ENCODE measurements at regions not wholly inside any gene's neighbourhood (a gene's known extent, or its start where the extent isn't known, plus 50 kb on each side); places are given as distances from the start of the nearest gene placed in this dataset.
"Not testable (repeated sequence)": the region's sequence is repeated elsewhere in the genome, so short reads cannot be mapped to it uniquely, and the experiment has no call there.

DNA sequence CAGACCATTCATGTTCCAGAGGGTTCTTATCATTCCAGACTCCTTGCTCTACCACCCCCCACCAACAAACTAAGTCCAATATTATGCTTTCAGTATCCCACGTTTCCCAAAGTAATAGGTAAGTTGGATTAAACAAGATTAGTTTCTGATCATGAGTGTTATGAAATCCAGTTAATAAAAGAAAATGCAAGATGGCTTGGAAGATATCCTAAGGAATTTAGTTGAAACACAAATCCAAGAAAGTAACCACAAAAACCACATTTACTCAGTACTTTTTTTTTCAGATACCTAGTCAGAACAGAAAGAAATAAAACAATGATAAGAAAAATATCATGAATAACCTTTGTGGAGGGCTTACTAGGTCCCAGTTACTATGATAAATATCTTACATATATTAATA, 119.4 kb upstream of the MIR17HG start:
- Mint-ChIP-seq H3K9me3 (no peaks in the 10 kb centered on the region), H3K36me3 (no peaks in the 10 kb centered on the region)

DNA sequence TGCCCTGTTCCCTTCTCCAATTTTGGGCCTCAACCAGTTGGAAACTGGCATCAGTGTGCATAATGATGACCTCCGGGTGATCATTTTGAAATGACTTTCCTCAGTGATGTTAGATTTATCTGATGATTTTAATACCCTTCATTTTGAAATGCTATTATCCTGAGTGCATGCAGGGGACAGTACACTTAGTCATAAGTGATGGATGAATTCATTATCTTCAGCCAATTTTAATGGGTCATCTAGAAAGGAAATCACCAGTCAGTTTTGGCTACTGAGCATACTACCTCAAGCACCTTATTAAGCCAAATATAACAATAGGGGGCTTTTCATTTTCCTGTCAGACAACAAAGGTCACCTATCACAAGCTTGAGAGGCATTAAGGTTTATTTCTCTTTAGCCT, 118.5 kb upstream of the MIR17HG start:
- H3K36me3 Mint-ChIP-seq: no peaks in the 10 kb centered on the region
- no peaks in the 10 kb centered on the region for H3K27me3 Mint-ChIP-seq
- no peak overlapping the region for H3K27ac Mint-ChIP-seq
- H3K4me3 Mint-ChIP-seq: no peak overlapping the region
- no peaks in the 10 kb centered on the region for H3K4me1 Mint-ChIP-seq
- no peaks in the 10 kb centered on the region for H3K9me3 Mint-ChIP-seq

More for the DNA sequence above, 119.4 kb upstream of the MIR17HG start:
- Mint-ChIP-seq H3K4me3 (no peak overlapping the region), H3K27ac (no peak overlapping the region), H3K4me1 (no peaks in the 10 kb centered on the region), H3K27me3 (no peaks in the 10 kb centered on the region)

DNA sequence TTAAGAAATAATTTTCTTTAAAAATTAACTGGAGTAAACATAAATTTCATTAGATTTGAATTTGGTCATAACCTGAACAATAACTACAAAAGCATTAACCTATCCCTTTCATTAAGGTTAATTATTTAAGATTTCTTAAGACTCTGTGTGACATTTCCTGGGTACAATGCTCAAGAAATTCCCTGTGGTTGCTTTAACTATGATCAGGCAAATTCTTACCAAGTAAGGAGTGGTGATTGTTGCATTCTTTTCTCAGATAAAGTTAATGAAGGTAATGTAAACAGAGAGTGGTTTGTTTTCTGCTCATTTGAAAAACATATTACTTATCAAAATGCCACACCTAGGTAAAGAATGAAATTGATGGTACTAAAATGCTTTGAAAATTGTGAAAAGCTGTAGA, 114.8 kb upstream of the MIR17HG start:
- Mint-ChIP-seq H3K4me3 (no peak overlapping the region), H3K27me3 (no peaks in the 10 kb centered on the region), H3K4me1 (no peaks in the 10 kb centered on the region), H3K9me3 (no peaks in the 10 kb centered on the region), H3K27ac (no peak overlapping the region), H3K36me3 (no peaks in the 10 kb centered on the region)

DNA sequence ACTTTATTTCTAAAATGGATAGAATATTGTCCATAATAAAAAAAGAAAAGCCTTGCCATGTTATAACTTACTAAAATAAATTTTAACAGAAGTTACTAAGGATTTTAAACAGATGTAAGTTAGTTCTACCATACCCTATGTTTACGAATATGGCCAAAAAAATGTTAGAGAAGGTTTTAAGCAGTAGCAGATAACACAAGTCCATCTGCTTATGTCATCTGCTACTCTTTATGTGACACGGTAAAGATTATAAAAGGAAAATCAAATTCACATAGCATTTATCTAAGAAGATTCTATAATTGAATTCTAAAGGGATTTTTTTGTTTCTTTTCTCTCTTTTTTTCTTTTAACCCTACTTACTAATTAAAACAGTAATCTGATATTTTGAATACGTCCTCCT, 114.2 kb upstream of the MIR17HG start:
- H3K4me1 Mint-ChIP-seq: no peaks in the 10 kb centered on the region
- no peak overlapping the region for H3K27ac Mint-ChIP-seq
- H3K4me3 Mint-ChIP-seq: no peak overlapping the region
- H3K27me3 Mint-ChIP-seq: no peaks in the 10 kb centered on the region
- no peaks in the 10 kb centered on the region for H3K9me3 Mint-ChIP-seq
- H3K36me3 Mint-ChIP-seq: no peaks in the 10 kb centered on the region

DNA sequence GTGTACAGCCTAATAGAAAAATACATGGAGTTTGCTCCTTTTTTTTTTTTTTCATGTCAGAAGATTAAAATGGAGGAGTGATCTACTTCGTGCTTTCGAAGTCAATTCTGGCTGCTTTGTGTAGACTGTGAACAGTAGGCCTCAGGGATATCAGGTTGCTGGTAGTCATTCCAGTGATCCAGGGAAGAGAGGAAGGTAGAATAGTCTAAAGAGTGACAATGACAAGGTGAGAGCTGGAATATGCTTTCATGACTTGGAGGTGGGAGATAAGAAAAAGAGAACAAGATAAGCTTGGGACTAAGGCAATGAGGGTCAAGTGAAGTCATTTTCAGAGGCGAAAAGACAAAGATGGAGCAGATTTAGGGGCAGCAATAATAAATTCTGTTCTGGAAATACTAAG, 111.3 kb upstream of the MIR17HG start:
- no peak overlapping the region for H3K4me3 Mint-ChIP-seq
- no peaks in the 10 kb centered on the region for H3K36me3 Mint-ChIP-seq
- peaks cover 0 to 3% (median 0%) of the 10 kb centered on the region in 3 donors for H3K9me3 Mint-ChIP-seq
- no peak overlapping the region for H3K27ac Mint-ChIP-seq
- H3K4me1 Mint-ChIP-seq: no peaks in the 10 kb centered on the region
- no peaks in the 10 kb centered on the region for H3K27me3 Mint-ChIP-seq

DNA sequence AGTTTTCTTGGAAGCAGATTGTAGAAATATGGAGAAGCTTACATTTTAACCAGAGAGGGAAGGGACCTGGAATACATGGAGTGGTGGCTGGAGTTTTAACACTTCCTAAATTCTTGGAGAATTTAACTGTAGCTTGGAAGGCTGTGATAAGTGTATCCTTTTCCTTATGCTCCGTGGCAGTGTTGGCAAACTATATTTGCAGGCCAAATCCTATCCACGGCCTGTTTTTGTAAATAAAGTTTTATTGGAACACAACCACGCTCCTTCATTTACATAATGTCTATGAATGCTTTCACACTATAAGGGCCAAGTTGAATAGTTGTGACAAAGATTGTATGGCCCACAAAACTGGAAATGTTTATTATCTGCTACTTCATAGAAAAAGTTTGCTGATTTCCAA, 110.6 kb upstream of the MIR17HG start:
- H3K4me3 Mint-ChIP-seq: no peak overlapping the region
- H3K36me3 Mint-ChIP-seq: no peaks in the 10 kb centered on the region
- H3K27ac Mint-ChIP-seq: no peak overlapping the region
- H3K9me3 Mint-ChIP-seq: peaks cover 0 to 3% (median 0%) of the 10 kb centered on the region in 3 donors
- H3K4me1 Mint-ChIP-seq: no peaks in the 10 kb centered on the region
- H3K27me3 Mint-ChIP-seq: no peaks in the 10 kb centered on the region

DNA sequence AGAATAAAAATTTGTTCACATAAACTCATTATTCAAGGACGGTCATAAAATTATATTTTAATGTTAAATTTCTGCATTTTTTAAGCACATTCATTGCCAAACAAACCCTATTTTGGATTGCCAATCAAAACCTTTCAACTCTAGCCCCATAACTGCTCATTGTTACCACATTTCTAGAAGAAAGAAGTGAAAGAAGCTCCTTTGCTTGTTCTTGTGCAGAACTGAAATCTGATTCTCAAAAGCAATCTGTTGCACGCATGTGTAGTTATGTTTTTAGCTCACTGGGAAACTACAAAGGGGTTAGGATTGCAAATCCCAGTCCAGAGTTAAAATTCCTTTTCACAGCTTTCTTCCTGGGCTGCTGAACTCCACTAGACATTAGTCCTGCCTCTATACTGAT, 109.5 kb upstream of the MIR17HG start:
- Mint-ChIP-seq H3K9me3 (peaks cover 0 to 3% (median 0%) of the 10 kb centered on the region in 3 donors), H3K27ac (no peak overlapping the region), H3K4me1 (no peaks in the 10 kb centered on the region), H3K36me3 (no peaks in the 10 kb centered on the region), H3K4me3 (no peak overlapping the region), H3K27me3 (no peaks in the 10 kb centered on the region)

DNA sequence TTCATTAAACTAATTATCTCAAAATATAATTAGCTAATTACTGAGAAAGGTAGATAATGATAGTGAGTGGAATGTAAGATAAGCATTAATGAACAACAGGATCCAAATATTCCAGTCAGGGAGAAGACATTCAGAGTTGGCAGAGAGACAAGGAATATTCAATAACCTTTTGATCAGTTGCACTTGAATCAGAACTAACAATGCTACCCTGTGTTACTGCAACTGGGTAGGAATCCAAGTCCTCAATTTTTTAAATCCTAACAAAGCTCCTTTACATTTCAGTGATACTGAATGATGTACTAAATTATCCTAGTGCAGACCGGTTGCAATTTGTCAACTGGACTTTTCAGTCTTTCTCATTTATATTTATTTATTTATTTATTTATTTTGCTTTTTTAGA, 107.1 kb upstream of the MIR17HG start:
- Mint-ChIP-seq H3K27me3 (no peaks in the 10 kb centered on the region), H3K4me1 (no peaks in the 10 kb centered on the region), H3K36me3 (no peaks in the 10 kb centered on the region), H3K4me3 (no peak overlapping the region), H3K9me3 (peaks cover 0 to 3% (median 0%) of the 10 kb centered on the region in 3 donors), H3K27ac (no peak overlapping the region)

DNA sequence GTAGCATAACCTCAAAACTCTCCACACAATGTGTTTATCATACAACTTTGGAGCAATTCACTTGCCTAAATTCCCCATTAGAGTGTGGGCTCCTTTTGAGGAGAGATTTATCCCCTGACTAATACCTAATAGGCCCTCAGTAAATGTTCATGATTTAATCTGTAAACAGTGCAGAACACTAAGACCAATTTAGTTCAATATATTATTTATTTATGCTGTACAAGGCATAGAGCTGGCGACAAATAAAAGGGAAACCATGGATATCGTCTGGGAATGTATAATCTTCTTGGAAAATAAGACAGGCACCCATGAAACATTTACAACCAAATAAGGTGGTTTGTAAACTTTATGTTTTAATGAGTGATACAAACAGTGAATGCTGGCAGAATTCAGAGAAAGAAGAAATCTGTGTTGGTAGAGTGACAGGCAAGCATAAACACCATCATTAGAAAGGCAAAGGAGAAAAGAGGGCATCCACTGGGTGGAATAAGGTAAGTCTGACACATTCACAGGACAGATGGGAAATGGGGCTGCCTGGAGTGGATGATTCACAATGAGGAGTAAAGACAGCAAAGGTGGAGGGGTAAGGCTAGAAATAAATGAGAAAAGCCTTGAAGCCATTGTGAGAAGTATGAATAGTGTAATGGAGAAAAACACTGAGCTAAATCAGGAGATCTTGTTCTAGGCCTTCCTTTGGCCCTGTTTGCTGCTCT, 106.1 kb upstream of the MIR17HG start:
- Mint-ChIP-seq H3K27me3 (no peaks in the 10 kb centered on the region), H3K27ac (no peak overlapping the region), H3K9me3 (peaks cover 0 to 3% (median 0%) of the 10 kb centered on the region in 3 donors), H3K4me3 (no peak overlapping the region), H3K4me1 (no peaks in the 10 kb centered on the region), H3K36me3 (no peaks in the 10 kb centered on the region)

DNA sequence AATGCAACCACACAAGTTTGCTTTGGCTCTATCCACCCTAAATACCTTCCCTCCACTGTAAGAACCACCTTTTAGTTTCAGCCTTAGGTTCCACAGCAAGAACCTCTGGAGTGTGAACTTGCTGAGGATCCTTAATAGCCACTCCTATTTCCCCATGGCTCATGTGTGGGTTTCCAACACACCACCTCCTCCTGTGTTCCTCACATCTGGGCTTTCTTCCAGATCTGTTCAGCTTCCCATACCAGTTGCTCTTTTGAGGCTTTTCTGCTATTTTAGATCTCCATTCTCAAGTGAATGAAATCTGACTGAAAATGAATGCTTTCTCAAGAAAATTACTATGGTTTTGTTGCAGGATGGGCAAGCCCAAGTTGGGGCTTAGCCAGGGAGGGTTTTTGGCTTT, 104.8 kb upstream of the MIR17HG start:
- no peaks in the 10 kb centered on the region for H3K27me3 Mint-ChIP-seq
- peaks cover 0 to 3% (median 0%) of the 10 kb centered on the region in 3 donors for H3K9me3 Mint-ChIP-seq
- no peaks in the 10 kb centered on the region for H3K4me1 Mint-ChIP-seq
- H3K27ac Mint-ChIP-seq: no peak overlapping the region
- H3K4me3 Mint-ChIP-seq: no peak overlapping the region
- H3K36me3 Mint-ChIP-seq: no peaks in the 10 kb centered on the region

DNA sequence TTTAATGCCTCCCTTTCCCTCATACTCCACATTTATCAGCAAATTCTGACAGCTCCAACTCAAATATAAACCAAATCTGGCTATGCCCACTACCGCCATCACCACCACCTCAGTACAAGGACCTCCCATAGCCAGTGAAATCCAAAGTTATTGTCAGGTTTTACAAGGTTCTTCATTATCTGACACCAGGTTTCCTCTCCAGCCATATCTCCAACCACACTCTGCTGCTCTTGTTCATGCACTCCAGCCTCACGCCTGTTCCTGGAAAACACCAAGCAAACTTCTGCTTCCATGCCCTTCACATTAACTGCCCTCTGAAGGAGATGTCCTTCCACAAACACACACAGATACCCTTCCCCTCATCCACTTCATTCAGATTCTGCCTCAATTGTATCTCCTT, 102.2 kb upstream of the MIR17HG start:
- H3K4me3 Mint-ChIP-seq: no peak overlapping the region
- no peaks in the 10 kb centered on the region for H3K36me3 Mint-ChIP-seq
- H3K4me1 Mint-ChIP-seq: no peaks in the 10 kb centered on the region
- H3K9me3 Mint-ChIP-seq: no peaks in the 10 kb centered on the region
- H3K27ac Mint-ChIP-seq: no peak overlapping the region
- H3K27me3 Mint-ChIP-seq: peaks cover 6% of the 10 kb centered on the region

DNA sequence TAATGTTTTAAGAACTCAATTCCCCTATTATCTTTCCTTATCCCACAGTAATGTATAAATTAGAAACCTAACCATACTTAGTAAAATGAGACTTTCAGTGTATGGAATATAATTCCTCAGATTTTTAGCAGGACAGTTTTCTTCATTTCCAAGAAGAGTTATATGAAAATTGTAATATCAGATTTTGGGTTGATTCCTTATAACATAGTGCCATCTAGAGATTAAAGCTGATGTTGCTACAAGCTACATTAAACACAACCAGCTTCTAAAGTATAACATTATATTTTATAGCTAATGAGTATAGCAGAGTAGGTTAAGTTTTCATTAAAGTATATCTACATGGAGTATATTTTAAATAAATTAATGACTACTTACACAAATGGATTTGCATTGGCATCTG, 99.7 kb upstream of the MIR17HG start:
- Mint-ChIP-seq H3K4me1 (no peaks in the 10 kb centered on the region), H3K4me3 (no peak overlapping the region), H3K9me3 (no peaks in the 10 kb centered on the region), H3K27me3 (peaks cover 7% of the 10 kb centered on the region), H3K27ac (no peak overlapping the region), H3K36me3 (no peaks in the 10 kb centered on the region)

DNA sequence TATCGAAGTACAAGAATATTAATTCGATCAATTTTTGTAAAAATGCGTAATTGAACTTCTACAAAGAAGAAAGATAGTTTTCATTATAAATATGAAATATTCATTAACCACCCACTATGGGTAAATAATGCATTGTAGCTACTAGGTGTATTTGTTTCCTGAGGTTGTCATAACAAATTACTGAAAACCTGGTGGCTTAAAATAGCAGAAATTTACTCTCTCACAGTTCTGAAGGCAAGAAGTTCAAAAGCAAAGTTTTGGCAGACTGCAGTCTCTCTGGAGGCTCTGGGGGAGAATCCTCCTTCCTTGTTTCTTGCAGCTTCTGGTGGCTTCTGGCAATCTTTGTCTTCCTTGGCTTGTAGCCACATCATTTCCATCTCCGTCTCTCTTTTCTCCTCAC, 99.2 kb upstream of the MIR17HG start:
- H3K36me3 Mint-ChIP-seq: no peaks in the 10 kb centered on the region

DNA sequence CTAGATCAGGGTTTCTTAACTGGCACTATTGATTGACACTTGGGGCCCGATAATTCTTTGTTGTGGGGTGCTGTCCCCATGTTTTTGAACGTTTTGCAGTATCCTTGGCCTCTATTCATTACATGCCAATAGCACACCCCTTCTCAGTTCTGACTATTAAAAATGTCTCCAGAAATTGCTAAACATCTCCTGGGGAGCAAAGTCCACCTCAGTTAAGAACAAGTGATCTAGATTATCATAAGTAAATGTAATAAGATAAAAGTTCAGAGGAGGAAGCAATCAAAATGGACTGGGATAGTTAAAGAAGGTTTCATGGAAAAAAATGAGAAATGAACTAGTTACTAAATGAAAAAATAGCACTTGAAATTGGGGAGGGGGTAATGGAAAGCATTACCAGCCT, 98.1 kb upstream of the MIR17HG start:
- Mint-ChIP-seq H3K27me3 (peaks cover 7% of the 10 kb centered on the region), H3K9me3 (peaks cover 2 to 4% (median 2%) of the 10 kb centered on the region in 3 donors), H3K4me1 (no peaks in the 10 kb centered on the region), H3K4me3 (no peak overlapping the region), H3K27ac (no peak overlapping the region), H3K36me3 (peaks cover 2% of the 10 kb centered on the region)

More for the DNA sequence above, 99.2 kb upstream of the MIR17HG start:
- H3K4me3 Mint-ChIP-seq: no peak overlapping the region
- H3K9me3 Mint-ChIP-seq: no peaks in the 10 kb centered on the region
- H3K27me3 Mint-ChIP-seq: peaks cover 7% of the 10 kb centered on the region
- H3K27ac Mint-ChIP-seq: no peak overlapping the region
- H3K4me1 Mint-ChIP-seq: no peaks in the 10 kb centered on the region

DNA sequence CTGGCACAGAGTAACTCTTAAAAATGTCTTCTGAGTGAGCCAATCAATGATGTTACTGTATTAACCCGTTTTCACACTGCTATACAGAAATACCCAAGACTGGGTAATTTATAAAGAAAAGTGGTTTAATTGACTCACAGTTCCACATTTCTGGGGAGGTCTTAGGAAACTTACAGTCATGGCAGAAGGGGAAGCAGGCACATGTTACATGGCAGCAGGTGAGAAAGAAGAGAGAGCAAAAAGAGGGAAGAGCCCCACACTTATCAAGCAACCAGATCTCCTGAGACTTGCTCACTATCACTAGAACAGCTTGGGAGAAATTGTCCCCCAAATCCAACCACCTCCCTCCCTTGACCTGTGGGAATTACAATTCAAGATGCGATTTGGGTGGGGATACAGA, 97.6 kb upstream of the MIR17HG start:
- peaks cover 2 to 4% (median 2%) of the 10 kb centered on the region in 3 donors for H3K9me3 Mint-ChIP-seq
- H3K27me3 Mint-ChIP-seq: peaks cover 7% of the 10 kb centered on the region
- peaks cover 2% of the 10 kb centered on the region for H3K36me3 Mint-ChIP-seq
- H3K4me1 Mint-ChIP-seq: no peaks in the 10 kb centered on the region
- H3K27ac Mint-ChIP-seq: no peak overlapping the region
- H3K4me3 Mint-ChIP-seq: no peak overlapping the region

DNA sequence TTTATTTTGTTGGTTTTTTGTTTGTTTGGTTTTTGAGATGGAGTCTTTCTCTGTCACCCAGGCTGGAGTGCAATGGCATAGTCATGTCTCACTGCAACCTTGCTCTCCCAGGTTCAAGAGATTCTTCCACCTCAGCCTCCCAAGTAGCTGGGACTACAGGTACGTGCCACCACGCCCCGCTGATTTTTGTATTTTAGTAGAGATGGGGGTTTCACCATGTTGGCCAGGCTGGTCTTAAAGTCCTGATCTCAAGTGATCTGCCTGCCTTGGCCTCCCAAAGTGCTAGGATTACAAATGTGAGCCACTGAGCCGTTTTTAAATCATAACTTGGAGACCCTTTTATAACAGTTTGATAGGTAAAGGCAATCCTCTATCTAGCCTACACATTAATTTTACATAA, 95.9 kb upstream of the MIR17HG start:
- H3K27me3 Mint-ChIP-seq: not testable (repeated sequence)

More for the DNA sequence above, 95.9 kb upstream of the MIR17HG start:
- H3K4me3 Mint-ChIP-seq, H3K36me3 Mint-ChIP-seq, H3K4me1 Mint-ChIP-seq, H3K27ac Mint-ChIP-seq, H3K9me3 Mint-ChIP-seq: not testable (repeated sequence)
